NOMO-1 treated with dmso at 0.1 percent for 144 hours (cell line): ENCODE measurements at regions not wholly inside any gene's neighbourhood (a gene's known extent, or its start where the extent isn't known, plus 50 kb on each side); places are given as distances from the start of the nearest gene placed in this dataset.
"Not testable (repeated sequence)": the region's sequence is repeated elsewhere in the genome, so short reads cannot be mapped to it uniquely, and the experiment has no call there.

Experiments used
- DNase-seq: peaks from one replicate; lab custom pipeline; 2025; ENCODE audit not compliant: unreplicated experiment; lab: John Stamatoyannopoulos, UW

DNA sequence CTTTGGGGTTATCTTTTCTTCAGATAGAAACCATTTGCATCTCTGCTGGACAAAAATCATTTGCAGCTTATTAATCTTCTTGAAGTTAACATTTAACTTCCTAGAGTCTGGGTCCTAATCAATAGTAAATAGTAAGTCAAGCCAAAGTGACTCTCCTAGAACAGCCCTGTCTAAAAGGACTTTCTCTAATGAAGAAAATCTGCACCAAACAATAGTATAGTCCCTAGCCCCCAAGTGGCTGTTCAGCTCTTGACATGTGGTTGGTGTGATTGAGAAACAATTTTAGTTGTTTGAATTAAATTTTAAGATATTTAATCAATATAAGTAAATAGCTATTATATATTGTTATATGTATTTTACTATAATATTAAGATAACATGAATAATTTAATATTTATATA is 64.6 kb upstream of the SHB start:
- DNase-seq, result no peak

DNA sequence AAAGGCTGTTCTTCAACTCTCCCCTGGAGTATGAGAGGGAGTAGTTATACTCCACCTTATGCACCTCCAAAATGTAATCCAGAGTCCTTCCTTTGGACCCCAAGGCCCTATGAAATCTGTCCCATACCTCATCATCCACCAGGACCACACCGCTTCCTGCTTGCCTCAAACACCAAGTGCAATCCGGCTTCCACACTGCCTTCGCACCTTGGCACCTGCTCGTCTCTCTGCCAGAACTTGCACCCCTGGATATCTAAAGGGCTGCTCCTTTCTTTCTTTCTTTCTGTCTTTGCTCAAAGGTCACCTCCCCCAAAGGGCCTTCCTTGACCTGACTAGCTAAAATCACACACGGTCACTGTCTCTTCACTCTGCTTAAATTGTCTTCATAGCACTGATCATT is 63.9 kb upstream of the SHB start:
- DNase-seq, result no peak

DNA sequence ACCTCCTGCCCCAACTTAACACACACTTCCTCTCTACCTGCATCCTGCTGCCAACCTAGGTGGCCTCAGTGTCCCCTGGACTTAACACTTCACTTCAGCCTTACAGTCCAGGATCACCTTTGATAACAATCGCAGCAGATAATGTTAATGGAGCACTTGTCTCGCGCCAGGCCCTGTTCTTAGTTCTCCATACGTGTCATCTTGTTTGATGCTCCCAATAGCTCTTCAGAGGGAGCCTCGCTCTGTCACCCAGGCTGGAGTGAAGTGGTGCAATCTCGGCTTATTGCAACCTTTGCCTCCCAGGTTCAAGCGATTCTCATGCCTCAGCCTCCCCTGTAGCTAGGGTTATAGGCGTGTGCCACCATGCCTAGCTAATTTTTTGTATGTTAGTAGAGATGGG is 62.7 kb upstream of the SHB start:
- no peak for DNase-seq

DNA sequence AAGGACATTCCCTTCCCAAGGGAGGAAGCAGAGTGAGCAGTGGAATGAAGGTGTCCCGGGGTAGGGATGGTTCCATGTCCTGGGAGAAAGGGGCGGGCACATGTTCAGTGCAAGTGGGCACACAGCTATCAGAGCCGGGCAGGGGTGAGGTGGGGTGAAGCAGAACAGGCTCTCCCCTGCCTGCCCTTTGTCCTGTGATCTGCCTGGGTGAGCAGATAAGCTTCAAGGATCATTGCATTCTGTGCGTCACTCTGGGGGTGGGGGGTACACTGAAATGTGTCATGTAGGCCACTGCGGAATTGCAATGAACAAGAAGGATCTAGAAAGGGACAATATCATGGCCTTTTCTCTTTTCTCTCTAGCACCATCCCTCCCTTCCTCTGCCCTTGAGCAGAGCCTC is 61.7 kb upstream of the SHB start:
- DNase-seq, result no peak

DNA sequence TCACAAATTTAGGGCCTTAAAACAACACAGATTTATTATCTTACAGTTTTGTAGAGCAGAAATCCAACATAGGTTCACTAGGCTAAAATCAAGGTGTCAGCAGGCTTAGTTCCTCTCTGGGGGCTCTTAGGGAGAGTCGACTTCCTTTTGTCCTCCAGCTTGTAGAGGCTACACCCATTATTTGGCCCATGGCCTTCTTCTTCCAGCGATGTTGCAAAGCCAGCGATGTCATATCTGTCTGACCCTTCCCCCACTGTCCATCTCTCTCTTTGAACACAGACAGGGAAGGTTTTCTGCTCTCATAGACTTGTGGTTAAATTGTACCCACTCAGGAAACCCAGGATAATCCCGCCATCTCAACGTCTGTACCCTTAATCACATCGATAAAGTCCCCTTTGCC is 60.3 kb upstream of the SHB start:
- no peak for DNase-seq

DNA sequence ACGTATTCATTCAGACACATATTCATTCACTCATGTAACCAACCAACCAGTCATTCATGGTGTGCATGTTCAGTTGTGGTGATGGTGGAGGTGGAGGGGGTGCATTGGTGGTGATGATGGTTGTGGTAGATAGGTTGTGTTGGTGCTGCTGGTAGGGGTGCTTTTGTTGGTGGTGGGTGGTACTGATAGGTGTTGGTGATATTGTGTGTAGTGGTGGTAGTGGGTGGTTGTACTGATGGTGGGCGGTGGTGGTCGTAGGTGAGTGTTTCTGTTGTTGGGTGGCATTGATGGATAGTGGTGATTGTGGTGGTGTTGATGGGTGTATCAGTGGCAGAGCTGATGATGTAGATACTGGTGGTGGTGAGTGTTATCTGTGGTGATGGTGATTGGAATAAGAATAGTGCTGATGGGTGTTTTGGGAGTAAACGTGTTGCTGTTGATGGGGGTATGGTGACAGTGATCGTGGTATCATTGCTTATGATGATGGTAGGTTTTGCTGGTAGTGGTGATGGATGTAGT is 59.8 kb upstream of the SHB start:
- no peak for DNase-seq

DNA sequence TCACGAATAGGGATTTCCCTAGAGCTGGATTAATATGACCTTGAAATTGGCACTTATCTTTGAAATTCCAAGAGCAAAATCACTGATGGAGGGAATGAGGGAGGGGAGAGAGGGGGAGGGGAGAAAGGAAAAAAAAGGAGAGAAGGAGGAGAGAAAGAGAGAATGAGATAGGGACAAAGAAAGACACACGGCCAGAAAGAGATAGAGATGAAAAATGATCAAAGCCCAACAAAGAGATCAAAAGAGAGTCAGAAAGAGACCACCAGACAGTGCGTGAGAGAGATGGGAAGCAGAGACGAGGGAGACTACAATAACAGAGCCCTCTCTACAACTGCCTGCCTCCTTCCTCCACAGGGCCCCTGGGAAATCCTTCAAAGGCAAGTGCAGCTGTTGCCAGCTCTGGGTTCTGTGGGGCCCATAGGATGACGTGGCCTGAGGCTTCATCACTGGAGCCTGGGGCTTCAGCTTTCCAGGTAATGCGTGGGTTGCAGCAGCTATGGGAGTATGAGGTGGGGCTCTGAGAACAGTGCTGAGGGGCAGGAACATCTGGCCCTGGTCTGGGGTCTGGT is 58.3 kb upstream of the SHB start:
- DNase-seq, result no peak

DNA sequence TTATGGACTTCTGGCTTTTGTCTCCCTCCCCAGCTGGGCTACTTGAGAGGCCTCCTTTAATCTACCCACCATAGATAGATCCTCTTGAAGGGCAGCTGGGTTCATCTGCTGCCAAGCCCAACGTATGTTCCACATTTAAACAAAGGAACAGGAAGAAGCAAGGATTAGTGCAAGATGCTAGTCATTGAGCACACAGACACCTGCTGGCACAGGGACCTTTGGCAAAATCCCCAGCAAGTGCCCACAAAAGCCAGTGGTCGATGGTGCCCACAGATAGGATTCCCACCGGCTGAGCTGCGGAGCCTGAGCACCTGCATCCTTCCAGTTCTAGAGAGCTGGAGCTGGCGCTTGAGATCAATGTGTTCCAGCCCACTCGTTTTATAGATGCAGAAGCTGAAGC is 57.7 kb upstream of the SHB start:
- no peak for DNase-seq

DNA sequence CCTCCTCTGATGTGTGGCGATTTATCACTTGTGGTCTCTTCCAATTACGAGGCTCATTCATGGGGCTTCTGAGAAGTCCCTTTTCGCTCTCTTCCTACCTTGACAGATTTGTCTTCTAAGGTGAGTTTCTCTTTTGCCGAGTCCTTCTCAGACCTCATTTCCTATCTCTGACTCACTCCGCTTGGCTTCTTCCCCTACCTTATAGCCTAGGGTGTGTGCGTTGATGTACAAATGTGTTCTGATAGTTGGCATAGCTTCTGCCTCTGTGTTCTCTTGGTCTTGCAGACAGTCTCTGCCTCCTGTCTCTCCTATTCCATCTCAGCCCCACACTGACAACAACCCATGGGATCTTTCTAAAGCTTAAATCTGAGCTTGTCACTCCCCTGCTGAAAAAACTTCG is 56.9 kb upstream of the SHB start:
- no peak for DNase-seq

DNA sequence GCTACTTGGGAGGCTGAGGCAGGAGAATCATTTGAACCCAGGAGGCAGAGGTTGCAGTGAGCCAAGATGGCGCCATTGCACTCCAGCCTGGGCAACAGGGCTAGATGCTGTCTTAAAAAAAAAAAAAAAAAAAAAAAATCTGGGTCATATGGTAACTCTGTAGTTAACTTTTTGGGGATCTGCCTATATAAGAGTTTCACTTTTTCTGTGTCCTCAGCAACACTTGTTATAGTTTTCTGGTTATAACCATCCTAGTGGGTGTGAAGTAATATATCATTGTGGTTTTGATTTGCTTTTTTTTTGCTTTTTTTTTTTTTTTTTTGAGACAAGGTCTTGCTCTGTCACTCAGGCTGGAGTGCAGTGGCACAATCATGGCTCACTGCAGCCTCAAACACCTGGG is 54.3 kb upstream of the SHB start:
- not testable (repeated sequence) for DNase-seq

DNA sequence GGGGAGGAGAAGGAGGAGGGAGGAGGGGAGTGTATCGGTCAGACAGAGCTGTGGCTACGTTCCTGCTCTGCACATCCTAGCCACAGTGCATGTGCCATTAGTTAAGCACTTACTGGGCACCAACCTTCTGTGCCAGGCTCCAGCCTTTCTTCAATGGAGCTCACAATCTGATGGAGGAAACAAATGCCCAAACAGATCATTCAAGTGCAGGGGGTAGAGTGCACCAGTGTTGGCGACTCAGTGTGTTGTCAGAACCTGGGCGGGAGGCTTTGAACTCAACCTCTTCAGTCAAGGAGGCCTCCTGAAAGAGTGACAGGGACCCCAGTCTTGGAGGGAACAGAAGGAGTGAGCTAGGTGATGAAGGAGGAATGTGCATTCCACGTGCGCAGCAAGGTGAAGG is 51.9 kb upstream of the SHB start:
- DNase-seq, result no peak

DNA sequence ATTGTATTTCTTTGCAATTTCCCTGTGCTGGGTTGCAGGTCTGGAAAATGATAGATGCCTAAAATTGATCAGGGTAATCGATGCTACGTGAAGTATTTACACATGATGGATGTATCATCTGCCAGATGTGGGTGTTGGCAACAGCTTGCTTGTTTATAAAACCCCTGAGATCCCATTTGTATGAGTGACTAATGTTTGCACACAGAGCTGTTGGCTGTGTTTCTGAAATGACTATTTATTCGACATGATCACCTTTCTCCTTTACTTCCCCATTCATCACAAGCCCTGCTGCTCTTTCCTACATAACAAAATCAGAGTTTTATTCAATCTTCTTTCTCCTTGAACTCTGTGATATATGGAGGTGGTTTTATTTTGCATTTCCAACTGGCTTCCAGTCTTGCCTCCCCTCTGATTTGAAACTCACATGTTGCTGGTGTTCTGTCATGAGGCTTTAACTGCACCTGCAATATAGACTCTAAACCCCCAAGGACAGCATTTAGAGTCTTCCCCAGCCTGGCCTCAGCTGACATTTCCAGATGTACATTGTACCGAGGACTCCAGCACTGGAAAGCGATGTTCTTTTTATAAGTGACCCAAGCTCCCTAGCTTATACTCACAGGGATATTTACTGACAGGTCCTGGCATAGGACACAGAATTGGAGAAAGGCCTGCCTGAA is 50.7 kb upstream of the SHB start:
- DNase-seq, result no peak

DNA sequence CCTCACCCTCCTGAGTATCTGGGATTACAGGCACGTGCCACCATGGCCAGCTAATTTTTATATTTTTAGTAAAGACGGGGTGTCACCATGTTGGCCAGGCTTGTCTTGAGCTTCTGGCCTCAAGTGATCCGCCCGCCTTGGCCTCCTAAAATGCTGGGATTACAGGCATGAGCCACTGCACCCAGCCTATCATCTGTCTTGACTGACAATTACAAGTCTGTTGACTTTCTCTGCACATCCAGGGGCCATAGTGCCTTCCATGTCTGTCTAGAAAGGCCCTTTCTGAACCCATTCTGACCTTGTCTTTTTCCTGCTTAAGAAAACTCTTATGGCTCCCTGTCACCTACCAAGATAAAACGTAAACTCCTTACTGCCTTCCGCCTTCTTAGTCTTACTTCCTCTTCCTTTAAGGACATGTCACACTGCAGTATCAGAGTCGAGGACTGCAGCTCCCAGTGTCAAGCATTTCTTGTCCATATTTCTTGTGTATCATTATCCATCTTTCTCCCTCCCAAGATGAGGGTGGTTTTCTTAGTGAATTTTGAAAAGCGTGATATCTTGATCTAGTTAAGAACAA is 49.9 kb upstream of the SHB start:
- DNase-seq, result peak; percentile 2
